G401.6 (cell line): ENCODE measurements at regions not wholly inside any gene's neighbourhood (a gene's known extent, or its start where the extent isn't known, plus 50 kb on each side); places are given as distances from the start of the nearest gene placed in this dataset.
"Not testable (repeated sequence)": the region's sequence is repeated elsewhere in the genome, so short reads cannot be mapped to it uniquely, and the experiment has no call there.

ENCODE experiments used
- FAIRE-seq: peaks from 2 replicates; lab custom pipeline; 2012; peaks lifted over from hg19 to GRCh38; lab: Jason Lieb, UNC

- FAIRE-seq = no peak
Measured at GRCh38 chr1:219058891-219059820, 114.5 kb upstream of the LYPLAL1 start.

GRCh38 chr1:219060798-219061197 lies 112.9 kb upstream of the LYPLAL1 start:
- no peak for FAIRE-seq

GRCh38 chr1:219062161-219062560 lies 111.5 kb upstream of the LYPLAL1 start:
- FAIRE-seq = no peak

GRCh38 chr1:219066098-219066497 lies 107.6 kb upstream of the LYPLAL1 start:
- FAIRE-seq = no peak

- no peak for FAIRE-seq
Measured at GRCh38 chr1:219066631-219067349, 106.9 kb upstream of the LYPLAL1 start.

- no peak for FAIRE-seq
Measured at GRCh38 chr1:219067350-219067712, 106.3 kb upstream of the LYPLAL1 start.

- FAIRE-seq = not testable (repeated sequence)
Measured at GRCh38 chr1:219070395-219070794, 103.3 kb upstream of the LYPLAL1 start.

- FAIRE-seq = no peak
Measured at GRCh38 chr1:219071209-219071608, 102.5 kb upstream of the LYPLAL1 start.

- FAIRE-seq = no peak
Measured at GRCh38 chr1:219072329-219072728, 101.3 kb upstream of the LYPLAL1 start.

GRCh38 chr1:219074084-219074728 lies 99.5 kb upstream of the LYPLAL1 start:
- no peak for FAIRE-seq

GRCh38 chr1:219075121-219075879 lies 98.4 kb upstream of the LYPLAL1 start:
- no peak for FAIRE-seq

- no peak for FAIRE-seq
Measured at GRCh38 chr1:219076326-219076937, 97.2 kb upstream of the LYPLAL1 start.

- not testable (repeated sequence) for FAIRE-seq
Measured at GRCh38 chr1:219077767-219078166, 95.9 kb upstream of the LYPLAL1 start.

- FAIRE-seq = no peak
Measured at GRCh38 chr1:219081943-219082925, 91.4 kb upstream of the LYPLAL1 start.

- FAIRE-seq = no peak
Measured at GRCh38 chr1:219083631-219084030, 90.0 kb upstream of the LYPLAL1 start.

- FAIRE-seq = no peak
Measured at GRCh38 chr1:219085082-219085481, 88.6 kb upstream of the LYPLAL1 start.

- FAIRE-seq = no peak
Measured at GRCh38 chr1:219085988-219086387, 87.7 kb upstream of the LYPLAL1 start.

GRCh38 chr1:219086956-219087469 lies 86.7 kb upstream of the LYPLAL1 start:
- FAIRE-seq = no peak

- FAIRE-seq = no peak
Measured at GRCh38 chr1:219088778-219089557, 84.7 kb upstream of the LYPLAL1 start.
